ENCODE measurements at regions not wholly inside any gene's neighbourhood (a gene's known extent, or its start where the extent isn't known, plus 50 kb on each side); places are given as distances from the start of the nearest gene placed in this dataset.

- Histone ChIP-seq H3K4me3 (ENCODE audit: insufficient read length, low read depth) (no peak overlapping the region), H3K4me1 (ENCODE audit: insufficient read depth, insufficient read length) (no peaks in the 10 kb centered on the region), H3K9me3 (ENCODE audit: insufficient read depth, low read length) (peaks cover 6% of the 10 kb centered on the region; the same call in 1 of the 2 replicates), H3K36me3 (ENCODE audit: insufficient read depth, insufficient read length, low read length) (no peaks in the 10 kb centered on the region), H3K9ac (ENCODE audit: insufficient read length, low read depth) (no peak overlapping the region), H3K27me3 (ENCODE audit: insufficient read depth, insufficient read length) (no peaks in the 10 kb centered on the region)
- no peak for DNase-seq (ENCODE audit: low read depth, low spot score)
- TF ChIP-seq ZNF274 (IDR thresholded peaks at IDR 0.05; ENCODE audit: low read depth, low read length): no peak
- TF ChIP-seq YY1 (IDR thresholded peaks at IDR 0.05; ENCODE audit: insufficient read depth, insufficient read length): no peak
- no peak for TF ChIP-seq SUZ12 (IDR thresholded peaks at IDR 0.05; ENCODE audit: extremely low read depth, insufficient read depth, insufficient read length)
Observed at GRCh38 chr5:126311766-126312165, 111.4 kb upstream of the GRAMD2B start.

- DNase-seq (ENCODE audit: low read depth, low spot score): no peak
- Histone ChIP-seq H3K9me3 (ENCODE audit: insufficient read depth, low read length) (peaks cover 6% of the 10 kb centered on the region; the same call in 1 of the 2 replicates), H3K27me3 (ENCODE audit: insufficient read depth, insufficient read length) (no peaks in the 10 kb centered on the region), H3K4me3 (ENCODE audit: insufficient read length, low read depth) (no peak overlapping the region), H3K9ac (ENCODE audit: insufficient read length, low read depth) (no peak overlapping the region), H3K36me3 (ENCODE audit: insufficient read depth, insufficient read length, low read length) (no peaks in the 10 kb centered on the region), H3K4me1 (ENCODE audit: insufficient read depth, insufficient read length) (no peaks in the 10 kb centered on the region)
- TF ChIP-seq YY1 (IDR thresholded peaks at IDR 0.05; ENCODE audit: insufficient read depth, insufficient read length) (no peak), ZNF274 (IDR thresholded peaks at IDR 0.05; ENCODE audit: low read depth, low read length) (no peak), SUZ12 (IDR thresholded peaks at IDR 0.05; ENCODE audit: extremely low read depth, insufficient read depth, insufficient read length) (no peak)
Observed at GRCh38 chr5:126315341-126315740, 107.9 kb upstream of the GRAMD2B start.

DNA sequence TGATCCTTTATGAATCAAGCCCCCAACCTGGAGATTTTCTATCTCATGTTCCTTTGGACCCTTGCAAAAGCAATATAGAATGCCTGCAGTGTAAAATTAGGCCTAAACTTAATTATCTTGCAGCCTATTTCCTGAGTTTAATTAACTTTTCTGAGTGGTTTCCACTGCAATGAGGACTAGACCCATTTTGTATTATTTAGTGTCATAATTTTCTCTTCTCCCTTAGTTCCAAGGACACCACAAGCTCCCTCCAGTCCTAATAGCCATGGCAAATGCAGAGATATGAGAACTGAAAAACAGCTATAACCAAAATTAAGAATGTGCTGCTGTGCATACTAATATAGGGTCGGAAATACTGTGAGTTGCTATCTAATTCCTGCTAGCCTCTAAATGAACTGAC is 90.9 kb upstream of the GRAMD2B start:
- no peak overlapping the region for H3K4me3 ChIP-seq (ENCODE audit: insufficient read length, low read depth)
- H3K9me3 ChIP-seq (ENCODE audit: insufficient read depth, low read length): no peaks in the 10 kb centered on the region
- no peak overlapping the region for H3K9ac ChIP-seq (ENCODE audit: insufficient read length, low read depth)
- no peaks in the 10 kb centered on the region for H3K27me3 ChIP-seq (ENCODE audit: insufficient read depth, insufficient read length)
- H3K4me1 ChIP-seq (ENCODE audit: insufficient read depth, insufficient read length): no peaks in the 10 kb centered on the region
- TF ChIP-seq ZNF274 (IDR thresholded peaks at IDR 0.05; ENCODE audit: low read depth, low read length) (no peak), SUZ12 (IDR thresholded peaks at IDR 0.05; ENCODE audit: extremely low read depth, insufficient read depth, insufficient read length) (no peak)
- H3K36me3 ChIP-seq (ENCODE audit: insufficient read depth, insufficient read length, low read length): no peaks in the 10 kb centered on the region
- no peak for DNase-seq (ENCODE audit: low read depth, low spot score)

- Histone ChIP-seq H3K4me1 (ENCODE audit: insufficient read depth, insufficient read length) (no peaks in the 10 kb centered on the region), H3K36me3 (ENCODE audit: insufficient read depth, insufficient read length, low read length) (no peaks in the 10 kb centered on the region), H3K27me3 (ENCODE audit: insufficient read depth, insufficient read length) (no peaks in the 10 kb centered on the region), H3K9me3 (ENCODE audit: insufficient read depth, low read length) (no peaks in the 10 kb centered on the region), H3K4me3 (ENCODE audit: insufficient read length, low read depth) (no peak overlapping the region), H3K9ac (ENCODE audit: insufficient read length, low read depth) (no peak overlapping the region)
- no peak for DNase-seq (ENCODE audit: low read depth, low spot score)
- TF ChIP-seq YY1 (IDR thresholded peaks at IDR 0.05; ENCODE audit: insufficient read depth, insufficient read length): no peak
- no peak for TF ChIP-seq ZNF274 (IDR thresholded peaks at IDR 0.05; ENCODE audit: low read depth, low read length)
Observed at GRCh38 chr5:126334760-126335159, 88.4 kb upstream of the GRAMD2B start.

GRCh38 chr5:126335886-126336285 is 87.3 kb upstream of the GRAMD2B start:
- no peak for DNase-seq (ENCODE audit: low read depth, low spot score)
- H3K9ac ChIP-seq (ENCODE audit: insufficient read length, low read depth): no peak overlapping the region
- H3K4me1 ChIP-seq (ENCODE audit: insufficient read depth, insufficient read length): no peaks in the 10 kb centered on the region
- TF ChIP-seq SUZ12 (IDR thresholded peaks at IDR 0.05; ENCODE audit: extremely low read depth, insufficient read depth, insufficient read length) (no peak), YY1 (IDR thresholded peaks at IDR 0.05; ENCODE audit: insufficient read depth, insufficient read length) (no peak), ZNF274 (IDR thresholded peaks at IDR 0.05; ENCODE audit: low read depth, low read length) (no peak)
- H3K9me3 ChIP-seq (ENCODE audit: insufficient read depth, low read length): no peaks in the 10 kb centered on the region
- no peak overlapping the region for H3K4me3 ChIP-seq (ENCODE audit: insufficient read length, low read depth)
- H3K27me3 ChIP-seq (ENCODE audit: insufficient read depth, insufficient read length): no peaks in the 10 kb centered on the region
- H3K36me3 ChIP-seq (ENCODE audit: insufficient read depth, insufficient read length, low read length): no peaks in the 10 kb centered on the region

- Histone ChIP-seq H3K9me3 (ENCODE audit: insufficient read depth, low read length) (no peaks in the 10 kb centered on the region), H3K36me3 (ENCODE audit: insufficient read depth, insufficient read length, low read length) (no peaks in the 10 kb centered on the region), H3K4me1 (ENCODE audit: insufficient read depth, insufficient read length) (no peaks in the 10 kb centered on the region), H3K4me3 (ENCODE audit: insufficient read length, low read depth) (no peak overlapping the region), H3K27me3 (ENCODE audit: insufficient read depth, insufficient read length) (no peaks in the 10 kb centered on the region), H3K9ac (ENCODE audit: insufficient read length, low read depth) (no peak overlapping the region)
- DNase-seq (ENCODE audit: low read depth, low spot score): no peak
- TF ChIP-seq YY1 (IDR thresholded peaks at IDR 0.05; ENCODE audit: insufficient read depth, insufficient read length): no peak
- TF ChIP-seq SUZ12 (IDR thresholded peaks at IDR 0.05; ENCODE audit: extremely low read depth, insufficient read depth, insufficient read length): no peak
- no peak for TF ChIP-seq ZNF274 (IDR thresholded peaks at IDR 0.05; ENCODE audit: low read depth, low read length)
Observed at GRCh38 chr5:126338635-126339034, 84.6 kb upstream of the GRAMD2B start.

DNA sequence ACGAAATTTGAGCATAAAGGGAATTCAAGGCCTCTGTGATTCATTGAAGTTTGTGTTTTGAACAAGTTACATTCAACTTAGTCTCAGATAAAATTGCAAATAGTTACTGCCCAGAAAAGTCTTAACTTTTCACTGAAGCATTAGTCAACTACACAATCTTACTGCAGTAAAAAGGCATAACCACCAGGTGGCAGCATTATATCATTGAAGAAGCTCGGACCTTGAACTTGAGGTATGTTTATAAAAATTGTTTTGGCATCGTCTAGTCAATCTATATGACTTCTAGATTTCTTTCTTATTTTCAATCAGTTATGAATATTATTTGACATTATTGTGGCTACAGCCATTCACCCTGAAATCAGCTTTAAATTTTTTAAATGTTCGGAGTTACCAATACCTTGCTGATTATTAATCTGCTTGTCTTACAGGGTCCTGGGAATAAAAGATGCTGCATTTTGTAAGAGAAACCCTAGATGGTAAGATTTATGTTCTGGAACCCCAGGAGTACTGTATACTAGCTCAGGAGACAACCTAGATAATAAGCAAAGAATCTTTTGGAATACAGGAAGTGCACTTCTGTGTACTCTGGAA is 83.9 kb upstream of the GRAMD2B start:
- Histone ChIP-seq H3K27me3 (ENCODE audit: insufficient read depth, insufficient read length) (no peaks in the 10 kb centered on the region), H3K9ac (ENCODE audit: insufficient read length, low read depth) (no peak overlapping the region), H3K9me3 (ENCODE audit: insufficient read depth, low read length) (no peaks in the 10 kb centered on the region), H3K4me1 (ENCODE audit: insufficient read depth, insufficient read length) (no peaks in the 10 kb centered on the region), H3K4me3 (ENCODE audit: insufficient read length, low read depth) (no peak overlapping the region), H3K36me3 (ENCODE audit: insufficient read depth, insufficient read length, low read length) (no peaks in the 10 kb centered on the region)
- TF ChIP-seq ZNF274 (IDR thresholded peaks at IDR 0.05; ENCODE audit: low read depth, low read length) (no peak), YY1 (IDR thresholded peaks at IDR 0.05; ENCODE audit: insufficient read depth, insufficient read length) (no peak), SUZ12 (IDR thresholded peaks at IDR 0.05; ENCODE audit: extremely low read depth, insufficient read depth, insufficient read length) (no peak)
- DNase-seq (ENCODE audit: low read depth, low spot score): peak; percentile 30
